ENCODE measurements at regions not wholly inside any gene's neighbourhood (a gene's known extent, or its start where the extent isn't known, plus 50 kb on each side); places are given as distances from the start of the nearest gene placed in this dataset.

DNA sequence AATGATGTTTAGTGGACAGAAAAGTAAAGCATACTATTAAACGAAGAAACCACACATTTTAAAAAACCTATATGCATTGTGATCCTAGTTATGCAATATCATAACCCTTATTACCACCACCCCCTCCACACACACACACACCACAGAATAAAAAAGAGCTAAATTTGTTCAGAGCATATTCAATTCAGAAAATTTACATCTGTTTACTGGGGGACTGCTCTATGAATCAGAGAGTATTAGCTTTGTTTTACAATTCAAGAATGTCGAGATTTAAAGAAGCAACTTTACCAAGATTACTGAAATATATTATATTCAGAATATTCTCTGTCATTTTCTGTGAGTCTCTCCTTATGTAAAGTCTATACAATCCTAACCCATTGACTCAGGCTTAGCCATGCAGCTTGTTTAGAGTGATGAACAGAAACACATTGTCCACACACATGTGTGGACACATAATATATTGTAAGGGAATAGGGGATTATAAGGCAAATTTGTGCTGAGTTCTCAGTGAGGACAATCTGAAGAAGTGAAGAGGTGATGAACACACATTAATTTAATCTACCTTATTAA is 369.6 kb upstream of the MARCKS start:
- TF ChIP-seq CEBPB (IDR thresholded peaks at IDR 0.05; ENCODE audit: low read depth) (no peak), POLR2AphosphoS5 (IDR thresholded peaks at IDR 0.05; ENCODE audit: low read depth, low read length) (no peak)
- TF ChIP-seq, protein P1, sequence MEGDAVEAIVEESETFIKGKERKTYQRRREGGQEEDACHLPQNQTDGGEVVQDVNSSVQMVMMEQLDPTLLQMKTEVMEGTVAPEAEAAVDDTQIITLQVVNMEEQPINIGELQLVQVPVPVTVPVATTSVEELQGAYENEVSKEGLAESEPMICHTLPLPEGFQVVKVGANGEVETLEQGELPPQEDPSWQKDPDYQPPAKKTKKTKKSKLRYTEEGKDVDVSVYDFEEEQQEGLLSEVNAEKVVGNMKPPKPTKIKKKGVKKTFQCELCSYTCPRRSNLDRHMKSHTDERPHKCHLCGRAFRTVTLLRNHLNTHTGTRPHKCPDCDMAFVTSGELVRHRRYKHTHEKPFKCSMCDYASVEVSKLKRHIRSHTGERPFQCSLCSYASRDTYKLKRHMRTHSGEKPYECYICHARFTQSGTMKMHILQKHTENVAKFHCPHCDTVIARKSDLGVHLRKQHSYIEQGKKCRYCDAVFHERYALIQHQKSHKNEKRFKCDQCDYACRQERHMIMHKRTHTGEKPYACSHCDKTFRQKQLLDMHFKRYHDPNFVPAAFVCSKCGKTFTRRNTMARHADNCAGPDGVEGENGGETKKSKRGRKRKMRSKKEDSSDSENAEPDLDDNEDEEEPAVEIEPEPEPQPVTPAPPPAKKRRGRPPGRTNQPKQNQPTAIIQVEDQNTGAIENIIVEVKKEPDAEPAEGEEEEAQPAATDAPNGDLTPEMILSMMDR (IDR thresholded peaks at IDR 0.05 in 2 of 3, conservative IDR thresholded peaks at IDR 0.05 in 1 of 3; ENCODE audit: borderline replicate concordance in 1 of 3, insufficient read depth in 1 of 3, low read depth in 2 of 3, low read length in 2 of 3) = no peak
- TF ChIP-seq, protein P2, sequence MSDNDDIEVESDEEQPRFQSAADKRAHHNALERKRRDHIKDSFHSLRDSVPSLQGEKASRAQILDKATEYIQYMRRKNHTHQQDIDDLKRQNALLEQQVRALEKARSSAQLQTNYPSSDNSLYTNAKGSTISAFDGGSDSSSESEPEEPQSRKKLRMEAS (IDR thresholded peaks at IDR 0.05) = no peak
